ENCODE measurements at regions not wholly inside any gene's neighbourhood (a gene's known extent, or its start where the extent isn't known, plus 50 kb on each side); places are given as distances from the start of the nearest gene placed in this dataset.

DNA sequence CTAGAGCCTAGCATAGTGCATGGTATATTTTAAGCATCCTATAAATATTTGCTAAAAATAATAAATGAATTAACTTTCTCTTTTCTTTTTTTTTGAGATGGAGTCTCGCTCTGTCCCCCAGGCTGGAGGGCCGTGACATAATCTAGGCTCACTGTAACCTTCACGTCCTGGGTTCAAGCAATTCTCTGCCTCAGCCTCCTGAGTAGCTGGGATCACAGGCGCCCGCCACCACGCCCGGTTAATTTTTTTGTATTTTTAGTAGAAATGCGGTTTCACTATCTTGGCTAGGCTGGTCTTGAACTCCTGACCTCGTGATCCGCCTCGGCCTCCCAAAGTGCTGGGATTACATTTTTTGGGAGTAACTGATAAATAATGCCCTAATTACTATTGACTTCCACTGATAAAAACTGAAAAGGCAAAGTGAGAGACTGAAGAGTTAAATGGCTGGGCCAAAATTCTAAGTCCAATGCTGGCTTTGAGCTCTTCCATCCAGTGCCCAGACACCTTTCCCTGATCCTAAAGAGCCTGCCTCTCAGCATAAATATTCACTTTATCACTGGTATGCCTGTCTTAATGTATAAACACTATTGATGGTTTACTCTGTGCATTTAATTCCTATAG, 213.0 kb upstream of the KRR1 start:
- DNase-seq (ENCODE audit: low spot score) (no peak), ATAC-seq (no peak), FAIRE-seq (no peak)
- H3K9ac ChIP-seq (ENCODE audit: insufficient read depth, low read depth, low read length): no peak overlapping the region
- no peaks in the 10 kb centered on the region for H3K79me2 ChIP-seq (ENCODE audit: insufficient read depth, low read length)
- 95% methylated on average over 11 of the region's 11 CpGs for WGBS (ENCODE audit: low lambda C conversion rate)
- TF ChIP-seq CREM (IDR thresholded peaks at IDR 0.05): no peak
- TF ChIP-seq CREM (CRISPR knock-in tag; IDR thresholded peaks at IDR 0.05): no peak
- no peak for TF ChIP-seq ZNF607 (CRISPR knock-in tag; IDR thresholded peaks at IDR 0.05; ENCODE audit: borderline replicate concordance)
- TF ChIP-seq HDAC6 (IDR thresholded peaks at IDR 0.05; ENCODE audit: low read depth, low read length): no peak
- TF ChIP-seq MAFF (IDR thresholded peaks at IDR 0.05; ENCODE audit: low read depth, low read length): no peak
- intact Hi-C loops (cut with micrococcal nuclease; ENCODE audit: unreplicated experiment): no loop called here
- no peaks in the 10 kb centered on the region for H3K27me3 ChIP-seq (ENCODE audit: control insufficient read depth in 1 of 2, insufficient read depth in 2 of 2, low read length in 2 of 2)
- H3K4me2 ChIP-seq (ENCODE audit: low read depth, low read length): no peak overlapping the region
- no peaks in the 10 kb centered on the region for H4K20me1 ChIP-seq (ENCODE audit: insufficient read depth, low read length)
- BruUV-seq (replicated peaks): no TSS peak
- peaks cover 65% of the 10 kb centered on the region for H3K4me1 ChIP-seq (ENCODE audit: insufficient read depth, low read length)
- ChIA-PET CTCF (ENCODE audit: low intra/inter-chr PET ratio, low total read pairs) (no interaction called here), POLR2A (no interaction called here)
- no peaks in the 10 kb centered on the region for H3K36me3 ChIP-seq (replicated peaks in 1 of 2; ENCODE audit: control insufficient read depth in 1 of 2, insufficient read depth in 2 of 2, low read length in 2 of 2)
- no peak overlapping the region for H3K27ac ChIP-seq (ENCODE audit: extremely low read length, insufficient read depth, low read length)
- no peaks in the 10 kb centered on the region for H3K9me3 ChIP-seq (ENCODE audit: low read length)
- in situ Hi-C loops (cut with HindIII; ENCODE audit: extremely low pct_ligation_motif_present, low pct_unique_long_range_greater_than_20kb): no loop called here
- no peak overlapping the region for H2AFZ ChIP-seq (ENCODE audit: low read length)
- no peak overlapping the region for H3K4me3 ChIP-seq (replicated peaks in 1 of 3; ENCODE audit: insufficient read depth in 1 of 3, low read depth in 2 of 3, low read length in 3 of 3)

DNA sequence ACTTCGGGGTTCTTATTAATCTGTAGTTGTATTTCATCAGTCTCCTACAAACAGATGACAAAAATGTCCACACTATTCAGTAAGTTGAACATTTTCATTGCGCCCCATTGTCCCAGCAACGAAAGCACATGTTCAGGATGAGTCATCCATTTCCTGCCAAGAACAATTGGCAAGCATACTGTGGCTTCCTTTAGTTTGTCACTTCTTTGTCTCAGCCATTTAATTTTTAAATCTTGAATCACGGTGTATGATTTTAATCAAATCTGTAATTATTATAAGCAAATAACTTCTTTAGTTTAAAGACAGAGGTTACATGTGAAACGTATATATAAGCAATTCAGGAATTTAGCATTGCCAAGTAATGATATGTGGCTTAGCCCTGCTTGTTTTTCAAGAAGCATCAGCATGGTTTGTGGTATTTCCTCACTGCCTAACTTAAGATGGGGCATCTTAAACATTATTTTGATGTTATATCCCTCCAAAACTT, 211.3 kb upstream of the KRR1 start:
- Histone ChIP-seq H2AFZ (ENCODE audit: low read length) (no peak overlapping the region), H3K36me3 (replicated peaks in 1 of 2; ENCODE audit: control insufficient read depth in 1 of 2, insufficient read depth in 2 of 2, low read length in 2 of 2) (no peaks in the 10 kb centered on the region), H3K4me2 (ENCODE audit: low read depth, low read length) (no peak overlapping the region), H3K27ac (ENCODE audit: extremely low read length, insufficient read depth, low read length) (peak overlapping the region; percentile 48), H3K4me3 (replicated peaks in 1 of 3; ENCODE audit: insufficient read depth in 1 of 3, low read depth in 2 of 3, low read length in 3 of 3) (no peak overlapping the region), H3K27me3 (ENCODE audit: control insufficient read depth in 1 of 2, insufficient read depth in 2 of 2, low read length in 2 of 2) (no peaks in the 10 kb centered on the region), H3K9me3 (ENCODE audit: low read length) (no peaks in the 10 kb centered on the region), H3K79me2 (ENCODE audit: insufficient read depth, low read length) (no peaks in the 10 kb centered on the region), H4K20me1 (ENCODE audit: insufficient read depth, low read length) (no peaks in the 10 kb centered on the region), H3K4me1 (ENCODE audit: insufficient read depth, low read length) (peaks cover 66% of the 10 kb centered on the region), H3K9ac (ENCODE audit: insufficient read depth, low read depth, low read length) (no peak overlapping the region)
- BruUV-seq (replicated peaks): no TSS peak
- in situ Hi-C loops (cut with HindIII; ENCODE audit: extremely low pct_ligation_motif_present, low pct_unique_long_range_greater_than_20kb) (no loop called here), intact Hi-C loops (cut with micrococcal nuclease; ENCODE audit: unreplicated experiment) (no loop called here)
- FAIRE-seq (peak; percentile 46), ATAC-seq (no peak), DNase-seq (ENCODE audit: low spot score) (peak; percentile 67)
- ChIA-PET CTCF (ENCODE audit: low intra/inter-chr PET ratio, low total read pairs) (no interaction called here), POLR2A (no interaction called here)
- WGBS (ENCODE audit: low lambda C conversion rate): 77% methylated on average over 5 of the region's 5 CpGs
- TF ChIP-seq SOX6 (IDR thresholded peaks at IDR 0.05) (no peak), SOX6 (CRISPR knock-in tag; IDR thresholded peaks at IDR 0.05) (peak; percentile 75), PLRG1 (conservative IDR thresholded peaks at IDR 0.05) (no peak), CAMTA2 (CRISPR knock-in tag; IDR thresholded peaks at IDR 0.05; ENCODE audit: borderline replicate concordance) (no peak), SMAD1 (CRISPR knock-in tag; IDR thresholded peaks at IDR 0.05; ENCODE audit: borderline replicate concordance, low read depth) (no peak), ERF (CRISPR knock-in tag; IDR thresholded peaks at IDR 0.05) (0 out of 2 replicates have a peak, but pooled peaks have one; percentile 29), FOSL2 (CRISPR knock-in tag; IDR thresholded peaks at IDR 0.05) (peak; percentile 96), SUZ12 (IDR thresholded peaks at IDR 0.05; ENCODE audit: low read depth, low read length) (no peak), MED1 (CRISPR knock-in tag; IDR thresholded peaks at IDR 0.05) (no peak), PCBP2 (optimal IDR thresholded peaks at IDR 0.05; ENCODE audit: low read depth, low read length, poor library complexity, severe bottlenecking) (no peak), SOX5 (CRISPR knock-in tag; IDR thresholded peaks at IDR 0.05; ENCODE audit: borderline replicate concordance) (peak; percentile 94; the same call in 1 of the 2 replicates)
- TF ChIP-seq, protein P1, sequence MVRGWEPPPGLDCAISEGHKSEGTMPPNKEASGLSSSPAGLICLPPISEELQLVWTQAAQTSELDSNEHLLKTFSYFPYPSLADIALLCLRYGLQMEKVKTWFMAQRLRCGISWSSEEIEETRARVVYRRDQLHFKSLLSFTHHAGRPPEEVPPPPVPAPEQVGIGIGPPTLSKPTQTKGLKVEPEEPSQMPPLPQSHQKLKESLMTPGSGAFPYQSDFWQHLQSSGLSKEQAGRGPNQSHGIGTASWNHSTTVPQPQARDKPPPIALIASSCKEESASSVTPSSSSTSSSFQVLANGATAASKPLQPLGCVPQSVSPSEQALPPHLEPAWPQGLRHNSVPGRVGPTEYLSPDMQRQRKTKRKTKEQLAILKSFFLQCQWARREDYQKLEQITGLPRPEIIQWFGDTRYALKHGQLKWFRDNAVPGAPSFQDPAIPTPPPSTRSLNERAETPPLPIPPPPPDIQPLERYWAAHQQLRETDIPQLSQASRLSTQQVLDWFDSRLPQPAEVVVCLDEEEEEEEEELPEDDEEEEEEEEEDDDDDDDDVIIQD (CRISPR knock-in tag; IDR thresholded peaks at IDR 0.05; ENCODE audit: low read depth): peak; percentile 89
- TF ChIP-seq, protein P2, sequence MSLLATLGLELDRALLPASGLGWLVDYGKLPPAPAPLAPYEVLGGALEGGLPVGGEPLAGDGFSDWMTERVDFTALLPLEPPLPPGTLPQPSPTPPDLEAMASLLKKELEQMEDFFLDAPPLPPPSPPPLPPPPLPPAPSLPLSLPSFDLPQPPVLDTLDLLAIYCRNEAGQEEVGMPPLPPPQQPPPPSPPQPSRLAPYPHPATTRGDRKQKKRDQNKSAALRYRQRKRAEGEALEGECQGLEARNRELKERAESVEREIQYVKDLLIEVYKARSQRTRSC (CRISPR knock-in tag; IDR thresholded peaks at IDR 0.05; ENCODE audit: low read depth): no peak
- TF ChIP-seq, protein P3, sequence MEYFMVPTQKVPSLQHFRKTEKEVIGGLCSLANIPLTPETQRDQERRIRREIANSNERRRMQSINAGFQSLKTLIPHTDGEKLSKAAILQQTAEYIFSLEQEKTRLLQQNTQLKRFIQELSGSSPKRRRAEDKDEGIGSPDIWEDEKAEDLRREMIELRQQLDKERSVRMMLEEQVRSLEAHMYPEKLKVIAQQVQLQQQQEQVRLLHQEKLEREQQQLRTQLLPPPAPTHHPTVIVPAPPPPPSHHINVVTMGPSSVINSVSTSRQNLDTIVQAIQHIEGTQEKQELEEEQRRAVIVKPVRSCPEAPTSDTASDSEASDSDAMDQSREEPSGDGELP (IDR thresholded peaks at IDR 0.05; ENCODE audit: borderline replicate concordance, low read depth): no peak
